Neural crest cell (in vitro differentiated cells): ENCODE measurements at regions not wholly inside any gene's neighbourhood (a gene's known extent, or its start where the extent isn't known, plus 50 kb on each side); places are given as distances from the start of the nearest gene placed in this dataset.

Source experiments
- DNase-seq: peaks from one replicate; pipeline ENCODE4 v3.0.0; 2021; ENCODE audit warnings: low read depth, mixed read lengths, low spot score
- H3K27ac Mint-ChIP-seq: one replicate; pipeline ENCODE4 v1.8.0; 2021; ENCODE audit warnings: mild to moderate bottlenecking, mixed read lengths; ENCODE audit not compliant: unreplicated experiment
- H3K27me3 Mint-ChIP-seq: 2 replicates; pipeline ENCODE4 v1.8.0; 2021; ENCODE audit warnings: low read depth, mild to moderate bottlenecking, mixed read lengths
- H3K36me3 Mint-ChIP-seq: 2 replicates; pipeline ENCODE4 v1.8.0; 2021; ENCODE audit warnings: low read depth, mild to moderate bottlenecking, mixed read lengths
- H3K4me1 Mint-ChIP-seq: 2 replicates; pipeline ENCODE4 v1.8.0; 2021; ENCODE audit warnings: mixed read lengths
- H3K4me3 Mint-ChIP-seq: one replicate; pipeline ENCODE4 v1.8.0; 2021; ENCODE audit warnings: mild to moderate bottlenecking, mixed read lengths
- H3K9me3 Mint-ChIP-seq: 2 replicates; pipeline ENCODE4 v1.8.0; 2021; ENCODE audit warnings: mixed read lengths
- CTCF ChIP-seq: fragments of 200-600 bp; sonication (generic); conservative IDR thresholded peaks from 2 replicates; pipeline ENCODE4 v1.5.0; 2021; ENCODE audit warnings: antibody characterized with exemption, mild to moderate bottlenecking

GRCh38 chr16:60110531-60110930 is 1376.4 kb upstream of the GOT2 start:
- Mint-ChIP-seq H3K4me3 (no peak overlapping the region), H3K9me3 (peaks cover 6% of the 10 kb centered on the region), H3K27me3 (no peaks in the 10 kb centered on the region), H3K27ac (no peak overlapping the region), H3K4me1 (no peaks in the 10 kb centered on the region), H3K36me3 (no peaks in the 10 kb centered on the region)
- no peak for TF ChIP-seq CTCF
- no peak for DNase-seq

- TF ChIP-seq CTCF, result no peak
- no peaks in the 10 kb centered on the region for H3K36me3 Mint-ChIP-seq
- H3K9me3 Mint-ChIP-seq, result peaks cover 6% of the 10 kb centered on the region
- no peaks in the 10 kb centered on the region for H3K27me3 Mint-ChIP-seq
- no peaks in the 10 kb centered on the region for H3K4me1 Mint-ChIP-seq
- no peak for DNase-seq
- no peak overlapping the region for H3K4me3 Mint-ChIP-seq
- H3K27ac Mint-ChIP-seq, result no peak overlapping the region
These were observed 1373.8 kb upstream of the GOT2 start for GRCh38 chr16:60107871-60108270.

GRCh38 chr16:60107437-60107836 is 1373.3 kb upstream of the GOT2 start:
- DNase-seq, result no peak
- Mint-ChIP-seq H3K4me1 (no peaks in the 10 kb centered on the region), H3K36me3 (no peaks in the 10 kb centered on the region), H3K9me3 (peaks cover 4% of the 10 kb centered on the region), H3K27ac (no peak overlapping the region), H3K4me3 (no peak overlapping the region), H3K27me3 (no peaks in the 10 kb centered on the region)
- TF ChIP-seq CTCF, result no peak

GRCh38 chr16:60100371-60100770 is 1366.3 kb upstream of the GOT2 start:
- Mint-ChIP-seq H3K27ac (no peak overlapping the region), H3K36me3 (peaks cover 6% of the 10 kb centered on the region), H3K4me3 (no peak overlapping the region), H3K9me3 (peaks cover 23% of the 10 kb centered on the region), H3K4me1 (no peaks in the 10 kb centered on the region), H3K27me3 (no peaks in the 10 kb centered on the region)
- no peak for TF ChIP-seq CTCF
- no peak for DNase-seq

DNA sequence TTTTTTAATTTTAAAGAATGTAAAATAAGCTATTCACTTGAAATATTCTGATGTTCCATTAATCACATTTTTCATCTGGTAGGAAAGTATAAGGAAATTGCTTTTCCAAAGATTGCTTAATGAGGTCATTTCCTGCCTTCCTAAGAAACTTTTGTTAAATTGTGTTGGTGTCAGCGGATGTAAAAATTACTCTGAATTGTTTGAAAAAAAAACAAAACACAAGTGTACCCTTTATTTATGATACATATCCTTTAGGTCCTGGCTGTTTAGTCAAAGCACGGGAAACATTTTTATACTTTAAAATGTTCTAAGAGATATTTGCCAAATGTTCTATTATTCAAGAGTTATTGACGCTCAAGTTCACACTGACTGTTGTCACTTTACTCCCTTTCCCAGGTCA is 1357.4 kb upstream of the GOT2 start:
- H3K9me3 Mint-ChIP-seq, result peaks cover 15% of the 10 kb centered on the region
- no peak for DNase-seq

More for the DNA sequence above, 1357.4 kb upstream of the GOT2 start:
- Mint-ChIP-seq H3K27me3 (no peaks in the 10 kb centered on the region), H3K4me1 (peaks cover 23% of the 10 kb centered on the region), H3K36me3 (peaks cover 10% of the 10 kb centered on the region), H3K27ac (peak overlapping the region; percentile 62), H3K4me3 (no peak overlapping the region)
- TF ChIP-seq CTCF, result no peak
